K562 (cell line): ENCODE measurements at regions not wholly inside any gene's neighbourhood (a gene's known extent, or its start where the extent isn't known, plus 50 kb on each side); places are given as distances from the start of the nearest gene placed in this dataset.
A peak's percentile ranks its signal among the peaks of the same experiment; 100 is the strongest.

Source experiments
- BCL6 ChIP-seq: fragments of 250-450 bp; sonication (Bioruptor Pico); IDR thresholded peaks from 2 replicates; pipeline ENCODE4 v1.4.0; 2020
- BRF2 ChIP-seq: IDR thresholded peaks from 3 replicates; pipeline ENCODE4 v1.6.1; 2011; ENCODE audit warnings: borderline replicate concordance, mild to moderate bottlenecking; ENCODE audit not compliant: insufficient read length, insufficient read depth
- ETV6 ChIP-seq, 3 experiments: fragments of 150-350 bp in 1 of 3; sonication (generic) in 1 of 3; formaldehyde crosslinking in 1 of 3; IDR thresholded peaks; 2 replicates each; pipeline versions ENCODE4 v1.6.1 to v1.8.0; 2014 to 2022; ENCODE audit warnings: borderline replicate concordance in 2 of 3, low read depth in 2 of 3, antibody characterized with exemption in 1 of 3, low read length in 1 of 3, mild to moderate bottlenecking in 1 of 3, missing genetic modification reagents in 1 of 3
- EWSR1 ChIP-seq: fragments of 450-650 bp; IDR thresholded peaks from 2 replicates; pipeline ENCODE4 v1.6.1; 2018; ENCODE audit warnings: borderline replicate concordance, mild to moderate bottlenecking, low read depth, moderate library complexity; ENCODE audit not compliant: partially characterized antibody
- L3MBTL2 ChIP-seq: fragments of 450-650 bp; IDR thresholded peaks from 2 replicates; pipeline ENCODE4 v1.6.1; 2016; ENCODE audit warnings: mild to moderate bottlenecking, moderate library complexity
- LARP7 ChIP-seq: fragments of 450-650 bp; IDR thresholded peaks from 2 replicates; pipeline ENCODE4 v1.6.1; 2016
- MYBL2 ChIP-seq, 2 experiments: fragments of 450-650 bp in 1 of 2; sonication (generic) in 1 of 2; formaldehyde crosslinking in 1 of 2; IDR thresholded peaks; 2 replicates each; pipeline versions ENCODE4 v1.6.1 to v1.8.1; 2017 to 2022; ENCODE audit warnings: borderline replicate concordance in 1 of 2, inconsistent platforms in 1 of 2, low read depth in 1 of 2, mild to moderate bottlenecking in 1 of 2, missing genetic modification reagents in 1 of 2, moderate library complexity in 1 of 2
- NBN ChIP-seq: fragments of 450-650 bp; IDR thresholded peaks from 2 replicates; pipeline ENCODE4 v1.6.1; 2016; ENCODE audit warnings: low read depth, mild to moderate bottlenecking
- POLR2AphosphoS5 ChIP-seq: IDR thresholded peaks from 2 replicates; pipeline ENCODE4 v1.6.1; 2011; ENCODE audit warnings: mild to moderate bottlenecking, low read depth, low read length, moderate library complexity; ENCODE audit not compliant: control insufficient read depth, insufficient read depth
- PRPF4 ChIP-seq: fragments of 200-400 bp; formaldehyde crosslinking; IDR thresholded peaks from one replicate; pipeline ENCODE4 v1.6.1; 2017; ENCODE audit warnings: low read length, low read depth, mild to moderate bottlenecking; ENCODE audit not compliant: insufficient read depth, poor library complexity, severe bottlenecking
- RBM15 ChIP-seq: fragments of 200-400 bp; formaldehyde crosslinking; IDR thresholded peaks from 2 replicates; pipeline ENCODE4 v1.6.1; 2018; ENCODE audit warnings: mild to moderate bottlenecking, low read length, moderate library complexity; ENCODE audit not compliant: insufficient read depth
- SIX5 ChIP-seq, 2 experiments: IDR thresholded peaks; 2 replicates each; pipeline ENCODE4 v1.6.1; 2011; ENCODE audit warnings: low read length in 2 of 2, borderline replicate concordance in 1 of 2, low read depth in 1 of 2, mild to moderate bottlenecking in 1 of 2, moderate library complexity in 1 of 2; ENCODE audit not compliant: insufficient read depth in 1 of 2
- SMARCE1 ChIP-seq: fragments of 450-650 bp; IDR thresholded peaks from 2 replicates; pipeline ENCODE4 v1.7.1; 2016; ENCODE audit warnings: mild to moderate bottlenecking
- TCF7 ChIP-seq: sonication (generic); IDR thresholded peaks from 2 replicates; pipeline ENCODE4 v1.6.1; 2016; ENCODE audit warnings: antibody characterized with exemption, borderline replicate concordance
- TEAD4 ChIP-seq, 2 experiments: sonication (generic) in 1 of 2; formaldehyde crosslinking in 1 of 2; IDR thresholded peaks; 2 replicates each; pipeline versions ENCODE4 v1.6.1 to v1.8.0; 2012 to 2022; ENCODE audit warnings: borderline replicate concordance in 1 of 2, inconsistent platforms in 1 of 2, low read length in 1 of 2, mild to moderate bottlenecking in 1 of 2, missing genetic modification reagents in 1 of 2
- ZNF174 ChIP-seq: fragments of 250-450 bp; sonication (Bioruptor Pico); IDR thresholded peaks from 2 replicates; pipeline ENCODE4 v1.4.0; 2020; ENCODE audit warnings: mild to moderate bottlenecking
- ZNF24 ChIP-seq: fragments of 450-650 bp; IDR thresholded peaks from 2 replicates; pipeline ENCODE4 v1.6.1; 2016
- ZNF77 ChIP-seq: fragments of 250-450 bp; sonication (Bioruptor Pico); IDR thresholded peaks from 2 replicates; pipeline ENCODE4 v1.5.0; 2020
- ZSCAN32 ChIP-seq: fragments of 450-650 bp; formaldehyde crosslinking; IDR thresholded peaks from 2 replicates; pipeline ENCODE4 v1.4.0; 2020; ENCODE audit warnings: mild to moderate bottlenecking, moderate library complexity
- TF ChIP-seq, protein P1 (sequence below): fragments of 250-450 bp; sonication (Bioruptor Pico); IDR thresholded peaks from 2 replicates; pipeline ENCODE4 v1.4.0; 2020
- TF ChIP-seq, protein P2 (sequence below): fragments of 250-450 bp; sonication (Bioruptor Pico); IDR thresholded peaks from 2 replicates; pipeline ENCODE4 v1.5.1; 2021; ENCODE audit warnings: mild to moderate bottlenecking
- TF ChIP-seq, protein P3 (sequence below): sonication (generic); formaldehyde crosslinking; IDR thresholded peaks from 2 replicates; pipeline ENCODE4 v1.8.0; 2022; ENCODE audit warnings: missing genetic modification reagents, mild to moderate bottlenecking, moderate library complexity, borderline replicate concordance

DNA sequence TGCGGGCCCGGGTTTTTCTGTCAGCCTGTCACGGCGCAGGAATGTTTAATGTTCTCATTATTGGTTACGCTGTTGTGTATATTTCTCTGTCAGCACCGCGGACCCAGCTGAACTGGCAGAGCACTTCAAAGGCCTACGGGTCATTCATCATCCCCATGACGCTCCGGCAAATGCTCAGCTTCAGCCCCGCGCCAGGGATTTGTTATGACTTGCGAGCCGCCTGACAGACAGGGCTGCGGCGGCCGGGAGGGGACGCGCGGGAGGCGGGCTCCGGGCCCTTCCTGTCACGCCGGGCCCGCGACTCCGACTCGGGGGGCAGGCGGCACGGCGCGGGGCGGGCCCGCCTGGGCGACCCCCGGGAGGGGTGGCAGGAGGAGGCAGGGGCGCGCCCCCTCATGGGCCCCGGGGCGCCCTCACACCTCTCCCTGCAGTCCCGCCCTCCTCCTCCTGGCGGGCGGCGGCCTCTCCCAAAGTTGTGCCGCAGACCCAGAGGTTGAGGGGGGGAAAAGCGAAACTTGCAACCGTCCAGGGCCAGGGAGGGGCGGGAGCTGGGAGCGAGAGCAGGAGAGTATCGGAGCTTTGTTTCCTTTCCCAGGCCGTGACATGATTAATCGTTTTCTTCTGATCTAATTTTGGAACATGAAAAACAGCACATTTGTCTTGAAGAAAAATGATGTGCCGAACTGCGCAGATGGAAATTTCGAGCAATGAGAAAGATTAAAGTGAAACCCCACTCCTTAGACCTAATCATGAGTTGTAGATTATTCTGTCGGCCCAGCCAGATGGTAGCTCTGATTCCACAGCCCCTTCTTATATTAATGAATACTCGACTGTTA lies 59.3 kb upstream of the COMTD1 start (continued):
- TF ChIP-seq, protein P1, sequence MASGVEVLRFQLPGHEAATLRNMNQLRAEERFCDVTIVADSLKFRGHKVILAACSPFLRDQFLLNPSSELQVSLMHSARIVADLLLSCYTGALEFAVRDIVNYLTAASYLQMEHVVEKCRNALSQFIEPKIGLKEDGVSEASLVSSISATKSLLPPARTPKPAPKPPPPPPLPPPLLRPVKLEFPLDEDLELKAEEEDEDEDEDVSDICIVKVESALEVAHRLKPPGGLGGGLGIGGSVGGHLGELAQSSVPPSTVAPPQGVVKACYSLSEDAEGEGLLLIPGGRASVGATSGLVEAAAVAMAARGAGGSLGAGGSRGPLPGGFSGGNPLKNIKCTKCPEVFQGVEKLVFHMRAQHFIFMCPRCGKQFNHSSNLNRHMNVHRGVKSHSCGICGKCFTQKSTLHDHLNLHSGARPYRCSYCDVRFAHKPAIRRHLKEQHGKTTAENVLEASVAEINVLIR (CRISPR knock-in tag) = no peak
- TF ChIP-seq L3MBTL2 (peak; percentile 97), BRF2 (no peak), ZSCAN32 (CRISPR knock-in tag) (no peak), LARP7 (no peak), ETV6 (IDR thresholded peaks at IDR 0.05; ENCODE audit: borderline replicate concordance in 1 of 2, low read depth in 2 of 2, low read length in 1 of 2) (0 out of 4 replicates have a peak, but pooled peaks of 1 of the 2 experiments have one; percentile 9), ETV6 (CRISPR knock-in tag; IDR thresholded peaks at IDR 0.05; ENCODE audit: borderline replicate concordance) (no peak), SMARCE1 (no peak), ZNF77 (CRISPR knock-in tag) (no peak), EWSR1 (no peak), TEAD4 (IDR thresholded peaks at IDR 0.05; ENCODE audit: low read length) (no peak), TEAD4 (CRISPR knock-in tag; IDR thresholded peaks at IDR 0.05; ENCODE audit: borderline replicate concordance) (no peak), ZNF24 (no peak), TCF7 (peak; percentile 99), BCL6 (no peak), MYBL2 (IDR thresholded peaks at IDR 0.05; ENCODE audit: low read depth) (no peak), MYBL2 (CRISPR knock-in tag; IDR thresholded peaks at IDR 0.05; ENCODE audit: borderline replicate concordance) (no peak), POLR2AphosphoS5 (no peak), PRPF4 (no peak), RBM15 (no peak), NBN (0 out of 2 replicates have a peak, but pooled peaks have one; percentile 11), ZNF174 (no peak), SIX5 (IDR thresholded peaks at IDR 0.05; ENCODE audit: borderline replicate concordance in 1 of 2, insufficient read depth in 1 of 2, low read depth in 1 of 2, low read length in 2 of 2) (no peak)
- TF ChIP-seq, protein P2, sequence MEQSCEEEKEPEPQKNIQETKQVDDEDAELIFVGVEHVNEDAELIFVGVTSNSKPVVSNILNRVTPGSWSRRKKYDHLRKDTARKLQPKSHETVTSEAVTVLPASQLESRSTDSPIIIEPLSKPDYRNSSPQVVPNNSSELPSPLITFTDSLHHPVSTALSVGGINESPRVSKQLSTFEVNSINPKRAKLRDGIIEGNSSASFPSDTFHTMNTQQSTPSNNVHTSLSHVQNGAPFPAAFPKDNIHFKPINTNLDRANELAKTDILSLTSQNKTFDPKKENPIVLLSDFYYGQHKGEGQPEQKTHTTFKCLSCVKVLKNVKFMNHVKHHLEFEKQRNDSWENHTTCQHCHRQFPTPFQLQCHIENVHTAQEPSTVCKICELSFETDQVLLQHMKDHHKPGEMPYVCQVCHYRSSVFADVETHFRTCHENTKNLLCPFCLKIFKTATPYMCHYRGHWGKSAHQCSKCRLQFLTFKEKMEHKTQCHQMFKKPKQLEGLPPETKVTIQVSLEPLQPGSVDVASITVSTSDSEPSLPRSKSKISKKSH (CRISPR knock-in tag) = no peak
- TF ChIP-seq, protein P3, sequence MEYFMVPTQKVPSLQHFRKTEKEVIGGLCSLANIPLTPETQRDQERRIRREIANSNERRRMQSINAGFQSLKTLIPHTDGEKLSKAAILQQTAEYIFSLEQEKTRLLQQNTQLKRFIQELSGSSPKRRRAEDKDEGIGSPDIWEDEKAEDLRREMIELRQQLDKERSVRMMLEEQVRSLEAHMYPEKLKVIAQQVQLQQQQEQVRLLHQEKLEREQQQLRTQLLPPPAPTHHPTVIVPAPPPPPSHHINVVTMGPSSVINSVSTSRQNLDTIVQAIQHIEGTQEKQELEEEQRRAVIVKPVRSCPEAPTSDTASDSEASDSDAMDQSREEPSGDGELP (CRISPR knock-in tag) = peak; percentile 63; the same call in 1 of the 2 replicates
